Activated CD8-positive, alpha-beta memory T cell treated with anti-CD3 and anti-CD28 coated beads, Interleukin-2, amount 10 ng/mL, durations not matched to agents 7 days and 5 days (primary cell): ENCODE measurements at regions not wholly inside any gene's neighbourhood (a gene's known extent, or its start where the extent isn't known, plus 50 kb on each side); places are given as distances from the start of the nearest gene placed in this dataset.
"Not testable (repeated sequence)": the region's sequence is repeated elsewhere in the genome, so short reads cannot be mapped to it uniquely, and the experiment has no call there.

Experiments
- ATAC-seq: fragments of 150-1000 bp; cut with Tn5 transposase; one replicate; pipeline ENCODE4 v1.10.0; 2021; ENCODE audit warnings: moderate library complexity
- CTCF ChIA-PET: fragments of 350-600 bp; sonication (Branson Sonifier 250); formaldehyde crosslinking; loops from one replicate; lab custom pipeline; 2021; ENCODE audit warnings: antibody characterized with exemption; lab: Charles Lee
- DNase-seq: peaks from one replicate; pipeline ENCODE4 v3.0.0-alpha.2; 2020
- H3K27ac Mint-ChIP-seq: one replicate; pipeline ENCODE4 v1.8.0; 2021; ENCODE audit warnings: mild to moderate bottlenecking, mixed read lengths
- H3K27me3 Mint-ChIP-seq: one replicate; pipeline ENCODE4 v1.8.0; 2021; ENCODE audit warnings: mixed read lengths
- H3K36me3 Mint-ChIP-seq: one replicate; pipeline ENCODE4 v1.8.0; 2021; ENCODE audit warnings: mild to moderate bottlenecking, mixed read lengths
- H3K4me1 Mint-ChIP-seq: one replicate; pipeline ENCODE4 v1.8.0; 2021; ENCODE audit warnings: mixed read lengths
- H3K4me3 Mint-ChIP-seq: one replicate; pipeline ENCODE4 v1.8.0; 2021; ENCODE audit warnings: mild to moderate bottlenecking, moderate library complexity, mixed read lengths
- H3K9me3 Mint-ChIP-seq: one replicate; pipeline ENCODE4 v1.8.0; 2022; ENCODE audit warnings: low read depth, mixed read lengths

DNA sequence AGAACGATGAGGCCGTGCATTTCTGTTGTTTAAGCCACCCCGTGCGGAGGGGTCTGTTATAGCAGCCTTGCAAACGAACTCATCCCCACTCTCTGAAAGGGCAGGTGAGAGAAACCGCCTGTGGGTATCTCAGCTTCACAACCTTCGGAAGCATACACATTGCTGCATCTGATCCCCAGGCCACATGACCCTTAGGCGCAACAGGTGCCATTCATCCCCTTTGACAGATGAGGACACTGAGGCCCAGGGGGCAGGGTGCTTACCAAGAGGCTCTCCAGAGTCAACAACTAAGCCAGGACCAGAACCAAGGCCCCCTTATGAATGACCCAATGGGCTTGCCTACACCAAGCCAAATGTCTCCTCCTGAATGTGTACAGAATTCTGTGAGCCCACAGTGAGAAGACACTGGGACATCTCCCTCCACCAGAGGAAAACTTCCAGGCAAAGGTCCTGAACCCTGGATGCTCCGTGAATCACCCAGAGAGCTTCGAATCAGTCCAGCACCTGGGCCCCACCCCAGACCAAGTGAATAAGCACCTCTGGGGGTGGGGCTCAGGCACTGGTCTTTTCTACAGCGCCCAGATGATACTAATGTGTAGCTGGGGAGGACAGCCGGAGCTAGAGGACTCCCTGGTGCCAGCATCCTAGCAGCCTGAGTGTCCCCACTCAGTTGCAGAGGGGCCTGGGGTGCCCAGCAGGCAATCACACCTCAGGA lies 83.2 kb downstream of the BUD13 start:
- ATAC-seq (no peak), DNase-seq (peak; percentile 25)
- Mint-ChIP-seq H3K9me3 (no peaks in the 10 kb centered on the region), H3K27ac (no peak overlapping the region), H3K4me1 (no peaks in the 10 kb centered on the region), H3K4me3 (no peak overlapping the region), H3K27me3 (peaks cover 9% of the 10 kb centered on the region), H3K36me3 (no peaks in the 10 kb centered on the region)
- CTCF ChIA-PET, result interaction anchor here (1.5 kb wide), 1 partner anchor 44 kb away, joined by 3 read pairs; no protein-coding TSS in a partner anchor

DNA sequence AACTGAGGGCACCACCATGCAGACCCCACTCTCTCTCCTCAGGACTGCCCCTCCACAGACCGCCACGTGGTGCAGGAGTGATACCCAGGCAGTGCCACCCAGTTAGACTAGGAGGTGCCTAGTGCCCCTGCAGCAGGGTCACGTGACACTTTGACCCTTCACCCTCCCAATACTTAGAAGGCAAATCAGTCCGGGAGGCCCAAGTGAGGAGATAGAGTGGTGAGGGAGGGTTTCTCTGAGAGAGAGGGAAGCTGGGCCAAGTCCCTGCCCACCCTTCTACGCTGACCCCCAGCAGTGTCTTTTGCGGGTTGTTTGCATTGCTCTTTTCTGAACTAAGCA lies 84.6 kb downstream of the BUD13 start:
- H3K27me3 Mint-ChIP-seq, result peaks cover 21% of the 10 kb centered on the region
- CTCF ChIA-PET, result no interaction called here
- ATAC-seq, result no peak

DNA sequence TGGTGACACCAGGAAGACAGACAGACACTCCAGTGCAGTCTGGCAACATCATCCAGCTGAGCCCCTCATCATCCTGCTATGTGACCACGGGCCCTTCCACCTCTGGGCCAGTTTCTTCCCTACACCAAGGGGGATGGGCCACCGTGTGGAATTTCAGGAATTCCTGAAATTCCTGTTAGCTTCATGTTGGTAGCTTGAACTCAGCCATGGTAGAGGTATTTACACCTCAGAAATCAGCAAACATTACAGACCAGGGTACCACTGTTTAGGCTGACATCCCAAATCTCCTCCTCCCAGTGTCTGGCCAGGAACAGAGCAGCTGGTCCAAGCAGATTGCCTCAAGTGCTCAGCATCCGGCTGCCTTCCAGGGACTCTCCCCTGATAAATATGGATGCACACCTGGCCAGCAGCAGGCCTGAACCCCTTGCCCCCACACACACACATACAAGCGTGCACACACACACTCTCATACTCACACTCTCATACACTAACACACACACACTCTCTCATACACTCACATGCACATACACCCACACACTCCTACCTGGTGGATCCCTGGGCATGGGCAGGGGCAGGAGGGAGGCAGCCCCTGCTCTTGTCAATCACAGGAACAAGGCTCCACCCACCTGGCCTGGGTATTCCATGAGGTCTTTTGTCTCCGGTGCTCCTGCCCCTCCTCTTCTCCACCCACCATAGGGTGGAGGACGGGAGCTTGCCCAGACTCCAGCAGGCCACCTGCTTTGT lies 85.2 kb downstream of the BUD13 start:
- CTCF ChIA-PET, result no interaction called here
- no peaks in the 10 kb centered on the region for H3K36me3 Mint-ChIP-seq
- H3K9me3 Mint-ChIP-seq, result no peaks in the 10 kb centered on the region
- ATAC-seq, result no peak
- H3K4me3 Mint-ChIP-seq, result no peak overlapping the region
- H3K27ac Mint-ChIP-seq, result no peak overlapping the region
- peaks cover 23% of the 10 kb centered on the region for H3K27me3 Mint-ChIP-seq
- DNase-seq, result no peak
- no peaks in the 10 kb centered on the region for H3K4me1 Mint-ChIP-seq

More for the DNA sequence above, 84.6 kb downstream of the BUD13 start:
- Mint-ChIP-seq H3K9me3 (no peaks in the 10 kb centered on the region), H3K27ac (no peak overlapping the region), H3K4me1 (no peaks in the 10 kb centered on the region), H3K4me3 (no peak overlapping the region), H3K36me3 (no peaks in the 10 kb centered on the region)
- no peak for DNase-seq

GRCh38 chr11:116686866-116687265 lies 85.9 kb downstream of the BUD13 start:
- DNase-seq (no peak), ATAC-seq (no peak)
- no peaks in the 10 kb centered on the region for H3K9me3 Mint-ChIP-seq
- CTCF ChIA-PET, result no interaction called here
- no peak overlapping the region for H3K4me3 Mint-ChIP-seq
- H3K27me3 Mint-ChIP-seq, result peaks cover 23% of the 10 kb centered on the region
- H3K36me3 Mint-ChIP-seq, result no peaks in the 10 kb centered on the region
- H3K27ac Mint-ChIP-seq, result no peak overlapping the region
- H3K4me1 Mint-ChIP-seq, result no peaks in the 10 kb centered on the region

- Mint-ChIP-seq H3K36me3 (no peaks in the 10 kb centered on the region), H3K4me3 (no peak overlapping the region), H3K27ac (no peak overlapping the region), H3K4me1 (no peaks in the 10 kb centered on the region), H3K27me3 (peaks cover 39% of the 10 kb centered on the region), H3K9me3 (no peaks in the 10 kb centered on the region)
- CTCF ChIA-PET, result no interaction called here
- DNase-seq (no peak), ATAC-seq (no peak)
Measured at GRCh38 chr11:116683982-116684381, 88.8 kb downstream of the BUD13 start.

DNA sequence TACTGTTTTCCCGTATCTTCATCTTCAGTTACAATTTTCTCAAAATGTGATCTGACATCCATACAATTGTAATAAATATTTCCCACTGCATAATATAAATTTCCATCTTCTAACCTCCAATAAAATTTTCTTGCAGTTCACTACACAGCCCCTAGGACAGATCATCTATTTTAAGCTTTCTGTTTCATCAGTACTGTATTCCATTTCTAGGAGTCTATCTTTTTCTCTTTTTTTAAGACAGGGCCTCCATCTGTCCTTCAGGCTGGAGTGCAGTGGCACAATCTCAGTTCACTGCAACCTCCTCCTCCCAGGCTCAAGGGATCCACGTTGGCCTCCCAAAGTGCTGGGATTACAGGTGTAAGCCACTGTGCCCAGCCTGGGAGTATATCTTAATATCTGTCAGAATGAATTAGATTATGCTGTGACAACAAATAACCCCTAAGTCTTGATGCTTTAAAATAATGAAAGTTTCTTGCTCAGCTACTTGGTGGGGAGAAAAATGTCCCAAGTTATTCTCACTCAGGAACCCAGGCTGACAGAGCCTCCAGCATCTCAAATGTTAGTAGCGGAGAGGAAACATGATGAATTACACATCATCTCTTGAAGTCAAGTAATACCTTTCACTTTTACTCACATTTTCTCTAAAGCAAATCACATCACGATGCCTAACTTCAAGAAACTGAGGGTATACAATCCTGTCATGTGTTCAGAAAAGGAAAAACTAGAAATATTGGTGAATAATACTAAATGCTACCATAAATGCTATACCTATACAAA lies 92.2 kb downstream of the BUD13 start:
- Mint-ChIP-seq H3K27me3 (peaks cover 35% of the 10 kb centered on the region), H3K9me3 (no peaks in the 10 kb centered on the region), H3K36me3 (no peaks in the 10 kb centered on the region), H3K27ac (no peak overlapping the region), H3K4me1 (no peaks in the 10 kb centered on the region), H3K4me3 (no peak overlapping the region)
- DNase-seq (no peak), ATAC-seq (no peak)
- CTCF ChIA-PET, result interaction anchor here (2.0 kb wide), 1 partner anchor 11 kb away, joined by 9 read pairs; no protein-coding TSS in a partner anchor

DNA sequence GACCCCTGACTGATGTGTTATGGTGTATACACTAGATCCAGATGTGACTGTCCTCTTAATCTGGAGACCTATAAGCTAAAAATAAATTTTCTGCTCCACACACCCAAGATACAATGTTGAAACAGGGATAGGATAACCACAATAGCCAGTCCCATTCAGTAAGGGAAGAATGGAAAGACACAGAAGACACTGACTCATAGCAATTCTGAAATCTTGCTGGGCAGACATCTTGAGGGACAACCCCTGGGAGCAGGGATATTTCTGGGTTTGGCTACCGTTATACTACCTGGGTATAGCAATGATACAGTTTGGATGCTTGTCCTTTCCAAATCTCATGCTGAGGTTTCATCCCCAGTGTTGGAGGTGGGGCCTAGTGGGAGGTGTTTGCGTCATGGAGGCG lies 93.9 kb downstream of the BUD13 start:
- DNase-seq, result no peak
- peaks cover 2% of the 10 kb centered on the region for H3K9me3 Mint-ChIP-seq
- CTCF ChIA-PET, result interaction anchor here (2.0 kb wide), 1 partner anchor 13 kb away, joined by 9 read pairs; no protein-coding TSS in a partner anchor
- no peaks in the 10 kb centered on the region for H3K4me1 Mint-ChIP-seq
- ATAC-seq, result no peak
- H3K4me3 Mint-ChIP-seq, result no peak overlapping the region
- no peak overlapping the region for H3K27ac Mint-ChIP-seq
- H3K36me3 Mint-ChIP-seq, result no peaks in the 10 kb centered on the region
- peaks cover 28% of the 10 kb centered on the region for H3K27me3 Mint-ChIP-seq

GRCh38 chr11:116667318-116667717 lies 105.5 kb downstream of the BUD13 start:
- H3K4me3 Mint-ChIP-seq, H3K4me1 Mint-ChIP-seq, H3K36me3 Mint-ChIP-seq, H3K27ac Mint-ChIP-seq, ATAC-seq, CTCF ChIA-PET, H3K9me3 Mint-ChIP-seq, DNase-seq: not testable (repeated sequence)
- H3K27me3 Mint-ChIP-seq, result peaks cover 39% of the 10 kb centered on the region

DNA sequence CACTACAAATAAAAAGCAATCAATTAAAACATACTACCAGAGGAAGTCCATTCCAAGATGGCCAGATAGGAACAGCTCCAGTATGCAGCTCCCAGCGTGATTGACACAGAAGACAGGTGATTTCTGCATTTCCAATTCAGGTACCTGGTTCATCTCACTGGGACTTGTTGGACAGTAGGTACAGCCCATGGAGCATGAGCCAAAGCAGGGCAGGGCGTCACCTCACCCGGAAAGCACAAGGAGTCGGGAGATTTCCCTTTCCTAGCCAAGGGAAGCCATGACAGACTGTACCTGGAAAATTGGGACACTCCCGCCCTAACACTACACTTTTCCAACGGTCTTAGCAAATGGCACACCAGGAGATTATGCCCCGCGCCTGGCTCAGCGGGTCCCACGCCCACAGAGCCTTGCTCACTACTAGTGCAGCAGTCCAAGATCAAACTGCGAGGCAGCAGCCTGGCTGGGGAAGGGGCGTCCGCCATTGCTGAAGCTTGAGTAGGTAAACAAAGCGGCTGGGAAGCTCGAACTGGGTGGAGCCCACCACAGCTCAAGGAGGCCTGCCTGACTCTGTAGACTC lies 106.0 kb downstream of the BUD13 start:
- ATAC-seq, DNase-seq, H3K36me3 Mint-ChIP-seq, H3K27ac Mint-ChIP-seq, CTCF ChIA-PET, H3K4me3 Mint-ChIP-seq, H3K9me3 Mint-ChIP-seq, H3K4me1 Mint-ChIP-seq: not testable (repeated sequence)
- peaks cover 39% of the 10 kb centered on the region for H3K27me3 Mint-ChIP-seq

DNA sequence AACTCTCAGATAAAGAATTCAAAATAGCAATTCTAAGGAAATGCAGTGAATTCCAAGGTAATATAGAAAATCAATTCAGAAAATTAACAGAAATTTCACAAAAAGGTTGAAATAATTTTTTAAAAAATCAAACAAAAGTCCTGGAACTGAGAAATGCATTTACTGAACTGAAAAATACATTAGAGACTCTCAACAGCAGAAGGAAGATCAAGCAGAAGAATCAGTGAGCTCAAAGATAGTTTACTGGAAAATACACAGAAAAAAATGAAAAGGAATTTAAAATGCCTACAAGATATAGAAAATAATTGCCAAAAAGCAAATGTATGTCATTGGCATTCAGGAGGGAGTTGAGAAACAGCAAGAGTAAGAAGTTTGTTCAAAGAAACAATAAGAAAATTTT lies 107.3 kb downstream of the BUD13 start:
- Mint-ChIP-seq H3K27ac (no peak overlapping the region), H3K36me3 (peaks cover 2% of the 10 kb centered on the region), H3K9me3 (peaks cover 6% of the 10 kb centered on the region), H3K27me3 (peaks cover 32% of the 10 kb centered on the region), H3K4me1 (no peaks in the 10 kb centered on the region), H3K4me3 (no peak overlapping the region)
- DNase-seq (no peak), ATAC-seq (no peak)
- CTCF ChIA-PET, result interaction anchor here (1.8 kb wide), 1 partner anchor 25 kb away, joined by 5 read pairs; no protein-coding TSS in a partner anchor

- Mint-ChIP-seq H3K27ac (no peak overlapping the region), H3K4me3 (no peak overlapping the region), H3K4me1 (no peaks in the 10 kb centered on the region), H3K9me3 (peaks cover 6% of the 10 kb centered on the region), H3K36me3 (peaks cover 2% of the 10 kb centered on the region), H3K27me3 (peaks cover 11% of the 10 kb centered on the region)
- CTCF ChIA-PET, result no interaction called here
- ATAC-seq (no peak), DNase-seq (no peak)
Measured at GRCh38 chr11:116661056-116661455, 111.7 kb downstream of the BUD13 start.

GRCh38 chr11:116660011-116660410 lies 112.8 kb downstream of the BUD13 start:
- H3K36me3 Mint-ChIP-seq, result no peaks in the 10 kb centered on the region
- ATAC-seq (no peak), DNase-seq (no peak)
- H3K9me3 Mint-ChIP-seq, result no peaks in the 10 kb centered on the region
- peaks cover 2% of the 10 kb centered on the region for H3K27me3 Mint-ChIP-seq
- CTCF ChIA-PET, result no interaction called here
- H3K4me3 Mint-ChIP-seq, result no peak overlapping the region
- no peak overlapping the region for H3K27ac Mint-ChIP-seq
- no peaks in the 10 kb centered on the region for H3K4me1 Mint-ChIP-seq

GRCh38 chr11:116658876-116659535 lies 113.8 kb downstream of the BUD13 start:
- Mint-ChIP-seq H3K9me3 (no peaks in the 10 kb centered on the region), H3K4me3 (no peak overlapping the region), H3K27me3 (peaks cover 2% of the 10 kb centered on the region), H3K4me1 (no peaks in the 10 kb centered on the region), H3K27ac (no peak overlapping the region), H3K36me3 (no peaks in the 10 kb centered on the region)
- CTCF ChIA-PET, result no interaction called here
- DNase-seq (no peak), ATAC-seq (no peak)
